ENCODE measurements at regions not wholly inside any gene's neighbourhood (a gene's known extent, or its start where the extent isn't known, plus 50 kb on each side); places are given as distances from the start of the nearest gene placed in this dataset.
"Not testable (repeated sequence)": the region's sequence is repeated elsewhere in the genome, so short reads cannot be mapped to it uniquely, and the experiment has no call there.

GRCh38 chr2:51782921-51783765 lies 751.2 kb upstream of the NRXN1 start:
- Histone ChIP-seq H3K9me3 (ENCODE audit: insufficient read depth, low read depth, low read length) (no peaks in the 10 kb centered on the region), H3K4me1 (ENCODE audit: insufficient read depth, low read length) (no peaks in the 10 kb centered on the region), H3K27me3 (ENCODE audit: insufficient read depth, low read length) (no peaks in the 10 kb centered on the region), H3K4me3 (ENCODE audit: low read length) (no peak overlapping the region), H3K27ac (ENCODE audit: low read depth, low read length) (no peak overlapping the region), H3K36me3 (ENCODE audit: insufficient read depth, low read length) (no peaks in the 10 kb centered on the region), H3K9ac (ENCODE audit: low read depth, low read length) (no peak overlapping the region)
- 91% methylated on average over 6 of the region's 6 CpGs for WGBS

GRCh38 chr2:51781691-51782090 lies 749.8 kb upstream of the NRXN1 start:
- no peak overlapping the region for H3K4me3 ChIP-seq (ENCODE audit: low read length)
- no peaks in the 10 kb centered on the region for H3K4me1 ChIP-seq (ENCODE audit: insufficient read depth, low read length)
- no peak overlapping the region for H3K27ac ChIP-seq (ENCODE audit: low read depth, low read length)
- WGBS = 91% methylated on average over 3 of the region's 4 CpGs
- H3K36me3 ChIP-seq (ENCODE audit: insufficient read depth, low read length) = no peaks in the 10 kb centered on the region
- H3K9ac ChIP-seq (ENCODE audit: low read depth, low read length) = no peak overlapping the region
- H3K27me3 ChIP-seq (ENCODE audit: insufficient read depth, low read length) = no peaks in the 10 kb centered on the region
- no peaks in the 10 kb centered on the region for H3K9me3 ChIP-seq (ENCODE audit: insufficient read depth, low read depth, low read length)

- 97% methylated on average over 26 of the region's 26 CpGs for WGBS
- no peak overlapping the region for H3K4me3 ChIP-seq (ENCODE audit: low read length)
- H3K9ac ChIP-seq (ENCODE audit: low read depth, low read length) = no peak overlapping the region
Observed at GRCh38 chr2:51780353-51780752, 748.4 kb upstream of the NRXN1 start.

GRCh38 chr2:51779723-51780122 lies 747.8 kb upstream of the NRXN1 start:
- H3K36me3 ChIP-seq (ENCODE audit: insufficient read depth, low read length); H3K4me3 ChIP-seq (ENCODE audit: low read length); H3K9me3 ChIP-seq (ENCODE audit: insufficient read depth, low read depth, low read length); H3K4me1 ChIP-seq (ENCODE audit: insufficient read depth, low read length); H3K27ac ChIP-seq (ENCODE audit: low read depth, low read length); H3K9ac ChIP-seq (ENCODE audit: low read depth, low read length); H3K27me3 ChIP-seq (ENCODE audit: insufficient read depth, low read length): not testable (repeated sequence)
- 96% methylated on average over 7 of the region's 7 CpGs for WGBS

More at GRCh38 chr2:51780353-51780752, 748.4 kb upstream of the NRXN1 start:
- Histone ChIP-seq H3K9me3 (ENCODE audit: insufficient read depth, low read depth, low read length) (peaks cover 1% of the 10 kb centered on the region; the same call in 1 of the 2 replicates), H3K27ac (ENCODE audit: low read depth, low read length) (no peak overlapping the region), H3K4me1 (ENCODE audit: insufficient read depth, low read length) (no peaks in the 10 kb centered on the region), H3K27me3 (ENCODE audit: insufficient read depth, low read length) (no peaks in the 10 kb centered on the region), H3K36me3 (ENCODE audit: insufficient read depth, low read length) (no peaks in the 10 kb centered on the region)

- no peak overlapping the region for H3K4me3 ChIP-seq (ENCODE audit: low read length)
- H3K36me3 ChIP-seq (ENCODE audit: insufficient read depth, low read length) = no peaks in the 10 kb centered on the region
- H3K4me1 ChIP-seq (ENCODE audit: insufficient read depth, low read length) = no peaks in the 10 kb centered on the region
- H3K27me3 ChIP-seq (ENCODE audit: insufficient read depth, low read length) = no peaks in the 10 kb centered on the region
- peaks cover 8% of the 10 kb centered on the region; the same call in 1 of the 2 replicates for H3K9me3 ChIP-seq (ENCODE audit: insufficient read depth, low read depth, low read length)
- 93% methylated on average over 2 of the region's 3 CpGs for WGBS
- no peak overlapping the region for H3K27ac ChIP-seq (ENCODE audit: low read depth, low read length)
- no peak overlapping the region for H3K9ac ChIP-seq (ENCODE audit: low read depth, low read length)
Observed at GRCh38 chr2:51778806-51779205, 746.9 kb upstream of the NRXN1 start.

- H3K27me3 ChIP-seq (ENCODE audit: insufficient read depth, low read length); H3K4me1 ChIP-seq (ENCODE audit: insufficient read depth, low read length); H3K9ac ChIP-seq (ENCODE audit: low read depth, low read length); H3K27ac ChIP-seq (ENCODE audit: low read depth, low read length); H3K9me3 ChIP-seq (ENCODE audit: insufficient read depth, low read depth, low read length); H3K4me3 ChIP-seq (ENCODE audit: low read length); H3K36me3 ChIP-seq (ENCODE audit: insufficient read depth, low read length): not testable (repeated sequence)
- WGBS = 97% methylated on average over 12 of the region's 12 CpGs
Observed at GRCh38 chr2:51774606-51775005, 742.7 kb upstream of the NRXN1 start.

GRCh38 chr2:51760441-51760840 lies 728.5 kb upstream of the NRXN1 start:
- Histone ChIP-seq H3K9ac (ENCODE audit: low read depth, low read length) (no peak overlapping the region), H3K9me3 (ENCODE audit: insufficient read depth, low read depth, low read length) (no peaks in the 10 kb centered on the region), H3K4me1 (ENCODE audit: insufficient read depth, low read length) (no peaks in the 10 kb centered on the region), H3K4me3 (ENCODE audit: low read length) (no peak overlapping the region), H3K36me3 (ENCODE audit: insufficient read depth, low read length) (no peaks in the 10 kb centered on the region), H3K27ac (ENCODE audit: low read depth, low read length) (no peak overlapping the region), H3K27me3 (ENCODE audit: insufficient read depth, low read length) (no peaks in the 10 kb centered on the region)

- H3K4me3 ChIP-seq (ENCODE audit: low read length) = no peak overlapping the region
- H3K4me1 ChIP-seq (ENCODE audit: insufficient read depth, low read length) = no peaks in the 10 kb centered on the region
- 94% methylated on average over 1 of the region's 1 CpG for WGBS
- H3K27ac ChIP-seq (ENCODE audit: low read depth, low read length) = no peak overlapping the region
- H3K27me3 ChIP-seq (ENCODE audit: insufficient read depth, low read length) = no peaks in the 10 kb centered on the region
- no peaks in the 10 kb centered on the region for H3K9me3 ChIP-seq (ENCODE audit: insufficient read depth, low read depth, low read length)
- no peak overlapping the region for H3K9ac ChIP-seq (ENCODE audit: low read depth, low read length)
- no peaks in the 10 kb centered on the region for H3K36me3 ChIP-seq (ENCODE audit: insufficient read depth, low read length)
Observed at GRCh38 chr2:51758081-51758480, 726.1 kb upstream of the NRXN1 start.

- no peaks in the 10 kb centered on the region for H3K27me3 ChIP-seq (ENCODE audit: insufficient read depth, low read length)
- no peak overlapping the region for H3K27ac ChIP-seq (ENCODE audit: low read depth, low read length)
- 93% methylated on average over 1 of the region's 1 CpG for WGBS
- H3K4me3 ChIP-seq (ENCODE audit: low read length) = no peak overlapping the region
- no peaks in the 10 kb centered on the region for H3K4me1 ChIP-seq (ENCODE audit: insufficient read depth, low read length)
- H3K9me3 ChIP-seq (ENCODE audit: insufficient read depth, low read depth, low read length) = no peaks in the 10 kb centered on the region
- no peaks in the 10 kb centered on the region for H3K36me3 ChIP-seq (ENCODE audit: insufficient read depth, low read length)
- H3K9ac ChIP-seq (ENCODE audit: low read depth, low read length) = no peak overlapping the region
Observed at GRCh38 chr2:51734115-51734514, 702.2 kb upstream of the NRXN1 start.

GRCh38 chr2:51723691-51724090 lies 691.8 kb upstream of the NRXN1 start:
- H3K27ac ChIP-seq (ENCODE audit: low read depth, low read length) = no peak overlapping the region
- H3K36me3 ChIP-seq (ENCODE audit: insufficient read depth, low read length) = no peaks in the 10 kb centered on the region
- no peaks in the 10 kb centered on the region for H3K4me1 ChIP-seq (ENCODE audit: insufficient read depth, low read length)
- no peak overlapping the region for H3K4me3 ChIP-seq (ENCODE audit: low read length)
- no peaks in the 10 kb centered on the region for H3K9me3 ChIP-seq (ENCODE audit: insufficient read depth, low read depth, low read length)
- no peak overlapping the region for H3K9ac ChIP-seq (ENCODE audit: low read depth, low read length)
- 0% methylated on average over 1 of the region's 1 CpG for WGBS
- no peaks in the 10 kb centered on the region for H3K27me3 ChIP-seq (ENCODE audit: insufficient read depth, low read length)

- H3K27me3 ChIP-seq (ENCODE audit: insufficient read depth, low read length) = no peaks in the 10 kb centered on the region
- WGBS = 90% methylated on average over 1 of the region's 1 CpG
- H3K4me3 ChIP-seq (ENCODE audit: low read length) = no peak overlapping the region
- H3K27ac ChIP-seq (ENCODE audit: low read depth, low read length) = no peak overlapping the region
- no peaks in the 10 kb centered on the region for H3K36me3 ChIP-seq (ENCODE audit: insufficient read depth, low read length)
- no peaks in the 10 kb centered on the region for H3K4me1 ChIP-seq (ENCODE audit: insufficient read depth, low read length)
- H3K9ac ChIP-seq (ENCODE audit: low read depth, low read length) = no peak overlapping the region
- H3K9me3 ChIP-seq (ENCODE audit: insufficient read depth, low read depth, low read length) = no peaks in the 10 kb centered on the region
Observed at GRCh38 chr2:51722311-51722710, 690.4 kb upstream of the NRXN1 start.

- 91% methylated on average over 1 of the region's 1 CpG for WGBS
Observed at GRCh38 chr2:51720826-51721225, 688.9 kb upstream of the NRXN1 start.

More at GRCh38 chr2:51720826-51721225, 688.9 kb upstream of the NRXN1 start:
- H3K9ac ChIP-seq (ENCODE audit: low read depth, low read length) = no peak overlapping the region
- no peak overlapping the region for H3K27ac ChIP-seq (ENCODE audit: low read depth, low read length)
- H3K9me3 ChIP-seq (ENCODE audit: insufficient read depth, low read depth, low read length) = no peaks in the 10 kb centered on the region
- no peaks in the 10 kb centered on the region for H3K4me1 ChIP-seq (ENCODE audit: insufficient read depth, low read length)
- no peak overlapping the region for H3K4me3 ChIP-seq (ENCODE audit: low read length)
- no peaks in the 10 kb centered on the region for H3K27me3 ChIP-seq (ENCODE audit: insufficient read depth, low read length)
- H3K36me3 ChIP-seq (ENCODE audit: insufficient read depth, low read length) = no peaks in the 10 kb centered on the region
